ENCODE measurements at regions not wholly inside any gene's neighbourhood (a gene's known extent, or its start where the extent isn't known, plus 50 kb on each side); places are given as distances from the start of the nearest gene placed in this dataset.

- DNase-seq (ENCODE audit: extremely low read depth, low read depth): no peak
- no peak for TF ChIP-seq CTCF (IDR thresholded peaks at IDR 0.05; ENCODE audit: low read depth, low read length, missing control alignments)
- H3K4me3 ChIP-seq (replicated peaks; ENCODE audit: low read depth, low read length): no peak overlapping the region
Observed at GRCh38 chr18:27428716-27429475, 243.8 kb upstream of the CHST9 start.

- TF ChIP-seq CTCF (IDR thresholded peaks at IDR 0.05; ENCODE audit: low read depth, low read length, missing control alignments): no peak
- no peak overlapping the region for H3K4me3 ChIP-seq (replicated peaks; ENCODE audit: low read depth, low read length)
- no peak for DNase-seq (ENCODE audit: extremely low read depth, low read depth)
Observed at GRCh38 chr18:27428120-27428519, 243.0 kb upstream of the CHST9 start.

GRCh38 chr18:27423581-27423980 is 238.5 kb upstream of the CHST9 start:
- no peak for TF ChIP-seq CTCF (IDR thresholded peaks at IDR 0.05; ENCODE audit: low read depth, low read length, missing control alignments)
- DNase-seq (ENCODE audit: extremely low read depth, low read depth): no peak
- no peak overlapping the region for H3K4me3 ChIP-seq (replicated peaks; ENCODE audit: low read depth, low read length)

GRCh38 chr18:27419646-27420045 is 234.5 kb upstream of the CHST9 start:
- no peak for TF ChIP-seq CTCF (IDR thresholded peaks at IDR 0.05; ENCODE audit: low read depth, low read length, missing control alignments)

GRCh38 chr18:27415495-27415894 is 230.4 kb upstream of the CHST9 start:
- H3K4me3 ChIP-seq (replicated peaks; ENCODE audit: low read depth, low read length): no peak overlapping the region
- DNase-seq (ENCODE audit: extremely low read depth, low read depth): no peak
- no peak for TF ChIP-seq CTCF (IDR thresholded peaks at IDR 0.05; ENCODE audit: low read depth, low read length, missing control alignments)

More at GRCh38 chr18:27419646-27420045, 234.5 kb upstream of the CHST9 start:
- no peak for DNase-seq (ENCODE audit: extremely low read depth, low read depth)
- H3K4me3 ChIP-seq (replicated peaks; ENCODE audit: low read depth, low read length): no peak overlapping the region

GRCh38 chr18:27414682-27415081 is 229.6 kb upstream of the CHST9 start:
- H3K4me3 ChIP-seq (replicated peaks; ENCODE audit: low read depth, low read length): no peak overlapping the region
- no peak for DNase-seq (ENCODE audit: extremely low read depth, low read depth)
- TF ChIP-seq CTCF (IDR thresholded peaks at IDR 0.05; ENCODE audit: low read depth, low read length, missing control alignments): no peak

Measured in HFF-Myc (cell line).